HUES6 (cell line): ENCODE measurements at regions not wholly inside any gene's neighbourhood (a gene's known extent, or its start where the extent isn't known, plus 50 kb on each side); places are given as distances from the start of the nearest gene placed in this dataset.
"Not testable (repeated sequence)": the region's sequence is repeated elsewhere in the genome, so short reads cannot be mapped to it uniquely, and the experiment has no call there.

Experiments
- H3K27ac ChIP-seq: 2 replicates; pipeline ENCODE4 v1.7.0; 2013; ENCODE audit warnings: low read depth, mild to moderate bottlenecking, low read length, inconsistent platforms
- H3K27me3 ChIP-seq: 2 replicates; pipeline ENCODE4 v1.6.1; 2013; ENCODE audit warnings: low read length; ENCODE audit not compliant: control insufficient read depth, insufficient read depth
- H3K36me3 ChIP-seq: 2 replicates; pipeline ENCODE4 v1.6.1; 2013; ENCODE audit warnings: low read length; ENCODE audit not compliant: control insufficient read depth, insufficient read depth
- H3K4me1 ChIP-seq: 2 replicates; pipeline ENCODE4 v1.6.1; 2013; ENCODE audit warnings: low read length; ENCODE audit not compliant: control insufficient read depth, insufficient read depth
- H3K4me3 ChIP-seq: 2 replicates; pipeline ENCODE4 v1.5.1; 2013; ENCODE audit warnings: low read depth, low read length
- H3K9ac ChIP-seq: one replicate; pipeline ENCODE4 v1.6.1; 2013; ENCODE audit warnings: mild to moderate bottlenecking, low read length
- H3K9me3 ChIP-seq: 2 replicates; pipeline ENCODE4 v1.6.1; 2013; ENCODE audit warnings: low read depth, low read length; ENCODE audit not compliant: control insufficient read depth, insufficient read depth

DNA sequence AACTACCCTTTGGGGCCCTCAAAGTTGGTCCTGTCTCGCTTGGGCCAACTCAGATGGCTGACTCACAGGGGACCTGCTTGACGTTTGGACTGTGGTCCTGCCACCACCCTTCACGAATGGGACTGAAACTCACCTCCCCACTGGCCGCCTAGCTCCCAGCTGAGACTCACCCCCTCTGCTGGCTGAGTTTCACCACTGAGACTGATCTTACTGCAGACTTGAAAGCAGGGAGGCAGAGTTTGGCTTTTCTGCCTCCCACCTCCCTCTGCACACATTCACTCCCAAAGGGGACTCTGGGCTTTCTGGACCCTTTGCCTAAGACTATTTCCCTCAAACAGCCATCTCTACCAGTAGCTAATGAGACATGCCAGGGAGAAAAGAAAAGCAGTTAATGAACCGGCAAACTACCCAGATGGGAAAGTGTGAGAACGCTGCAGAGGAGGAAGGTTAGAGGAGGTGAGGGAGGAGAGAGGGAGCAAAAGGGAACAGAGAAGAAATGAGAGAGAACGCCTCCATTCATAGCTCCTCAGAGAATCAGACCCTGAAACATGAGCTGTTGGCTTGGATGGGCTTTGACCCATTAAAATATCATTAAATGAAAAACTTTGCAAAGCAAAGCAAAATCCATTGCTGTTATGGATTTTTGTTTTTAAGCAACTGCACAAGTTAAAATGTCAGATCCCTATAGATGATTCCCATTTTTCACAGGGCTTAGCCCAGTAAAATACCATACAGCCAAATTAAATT lies 139.5 kb downstream of the SEPTIN14 start:
- not testable (repeated sequence) for H3K4me1 ChIP-seq, H3K9me3 ChIP-seq, H3K9ac ChIP-seq, H3K27ac ChIP-seq, H3K4me3 ChIP-seq, H3K27me3 ChIP-seq, H3K36me3 ChIP-seq

DNA sequence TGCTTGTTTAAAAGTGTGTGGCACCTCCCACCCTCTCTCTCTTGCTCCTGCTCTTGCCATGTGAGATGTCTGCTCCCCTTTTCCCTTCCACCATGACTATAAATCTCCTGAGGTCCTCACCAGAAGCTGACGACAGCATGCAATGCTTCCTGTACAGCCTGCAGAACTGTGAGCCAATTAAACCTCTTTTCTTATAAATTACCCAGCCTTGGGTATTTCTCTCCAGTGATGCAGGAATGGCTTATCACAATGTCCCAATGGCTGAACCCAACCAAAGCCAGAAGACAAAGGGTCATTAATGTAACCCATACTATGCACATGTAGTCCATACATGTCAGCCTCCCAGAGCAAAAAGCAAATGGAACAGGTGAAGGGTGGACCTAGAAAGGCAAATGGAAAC lies 141.5 kb downstream of the SEPTIN14 start:
- not testable (repeated sequence) for H3K27me3 ChIP-seq, H3K27ac ChIP-seq, H3K9me3 ChIP-seq, H3K4me3 ChIP-seq, H3K9ac ChIP-seq, H3K4me1 ChIP-seq, H3K36me3 ChIP-seq

DNA sequence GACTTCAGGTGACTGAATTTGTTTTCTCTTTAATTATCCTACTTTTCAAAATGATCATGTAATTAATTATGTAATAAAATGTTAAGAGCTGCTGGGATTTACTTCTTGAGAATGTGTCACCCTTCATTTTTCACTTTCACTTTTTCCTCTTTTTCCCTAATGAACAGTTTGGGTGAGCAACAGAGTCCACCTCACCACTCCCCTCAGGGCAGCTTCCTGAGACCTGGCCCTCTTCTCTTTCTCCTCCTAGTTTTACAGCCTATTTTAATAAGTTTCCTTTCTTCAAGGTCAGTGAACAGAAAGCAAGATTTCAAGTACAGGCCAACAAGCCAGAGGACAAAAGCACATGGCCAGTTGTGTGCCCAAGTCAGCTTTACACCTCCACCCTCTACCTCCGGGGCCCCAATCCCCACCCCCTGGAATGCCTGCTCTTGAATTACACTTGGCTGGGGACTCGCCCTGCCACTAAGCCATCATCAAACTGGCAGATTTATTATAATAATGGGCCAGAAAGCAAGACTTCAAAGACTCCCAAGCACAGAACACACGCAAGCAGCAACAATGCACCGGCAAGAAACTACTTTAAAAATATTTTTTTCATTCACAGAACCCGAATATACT lies 143.1 kb upstream of the VOPP1 start:
- H3K27ac ChIP-seq, H3K4me1 ChIP-seq, H3K9me3 ChIP-seq, H3K9ac ChIP-seq, H3K4me3 ChIP-seq, H3K27me3 ChIP-seq, H3K36me3 ChIP-seq: not testable (repeated sequence)

DNA sequence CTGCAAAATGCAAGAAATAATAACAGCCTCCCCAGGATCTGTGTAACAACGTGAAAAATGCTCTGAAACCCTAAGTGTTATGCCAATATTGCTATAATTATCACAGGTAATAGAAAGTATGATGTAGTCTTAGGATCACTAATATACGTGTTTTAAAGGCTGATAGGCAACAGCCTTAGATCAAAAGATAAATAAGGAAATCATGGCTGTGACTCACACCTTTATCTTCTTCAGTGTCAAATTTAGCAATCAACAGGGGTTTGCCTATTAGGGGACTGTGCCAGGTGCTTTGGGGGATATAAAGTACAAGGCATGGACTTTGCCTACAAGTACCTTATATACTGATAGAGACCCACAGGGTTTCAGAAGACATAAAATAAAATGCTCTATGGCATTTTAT lies 142.1 kb upstream of the VOPP1 start:
- not testable (repeated sequence) for H3K9me3 ChIP-seq, H3K27ac ChIP-seq, H3K4me1 ChIP-seq, H3K36me3 ChIP-seq, H3K9ac ChIP-seq, H3K27me3 ChIP-seq, H3K4me3 ChIP-seq

DNA sequence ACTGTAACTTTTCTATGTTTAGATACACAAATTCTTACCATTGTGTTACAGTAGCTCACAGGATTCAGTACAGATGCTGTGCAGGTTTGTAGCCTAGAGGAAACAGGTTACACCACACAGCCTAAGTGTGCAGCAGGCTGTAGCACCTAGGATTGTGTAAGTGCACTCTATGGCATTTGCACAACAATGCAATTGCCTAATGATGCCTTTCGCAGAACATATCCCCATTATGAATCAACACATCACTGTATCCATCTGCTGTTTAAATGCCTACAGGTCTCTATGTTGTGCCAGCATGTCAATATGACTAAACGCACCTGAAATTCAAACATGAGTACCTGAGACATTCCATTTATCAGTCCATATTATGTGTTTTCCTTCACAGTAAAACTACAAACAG lies 138.0 kb upstream of the VOPP1 start:
- H3K4me1 ChIP-seq, H3K36me3 ChIP-seq, H3K27ac ChIP-seq, H3K9me3 ChIP-seq, H3K27me3 ChIP-seq, H3K9ac ChIP-seq, H3K4me3 ChIP-seq: not testable (repeated sequence)

DNA sequence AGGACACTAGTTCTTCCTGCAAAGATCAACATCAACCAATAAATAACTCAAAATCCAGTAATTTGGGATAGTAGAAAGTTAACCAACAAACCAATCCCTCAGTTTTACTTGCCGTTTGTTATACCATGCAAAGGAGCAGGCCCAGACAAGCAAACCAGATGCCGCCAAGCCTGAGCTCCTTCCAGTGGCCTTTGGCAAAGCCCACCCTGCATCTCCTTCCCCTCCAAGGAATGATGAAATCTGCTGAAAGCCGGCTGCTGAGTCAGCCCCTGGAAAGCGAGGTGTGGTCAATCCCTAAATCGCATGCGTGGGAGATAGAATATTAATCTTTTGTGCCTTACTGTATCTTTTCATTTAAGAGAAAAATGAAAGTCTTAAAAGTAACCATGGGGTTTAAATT lies 135.7 kb upstream of the VOPP1 start:
- not testable (repeated sequence) for H3K9me3 ChIP-seq, H3K4me3 ChIP-seq, H3K27ac ChIP-seq, H3K27me3 ChIP-seq, H3K9ac ChIP-seq, H3K4me1 ChIP-seq, H3K36me3 ChIP-seq

DNA sequence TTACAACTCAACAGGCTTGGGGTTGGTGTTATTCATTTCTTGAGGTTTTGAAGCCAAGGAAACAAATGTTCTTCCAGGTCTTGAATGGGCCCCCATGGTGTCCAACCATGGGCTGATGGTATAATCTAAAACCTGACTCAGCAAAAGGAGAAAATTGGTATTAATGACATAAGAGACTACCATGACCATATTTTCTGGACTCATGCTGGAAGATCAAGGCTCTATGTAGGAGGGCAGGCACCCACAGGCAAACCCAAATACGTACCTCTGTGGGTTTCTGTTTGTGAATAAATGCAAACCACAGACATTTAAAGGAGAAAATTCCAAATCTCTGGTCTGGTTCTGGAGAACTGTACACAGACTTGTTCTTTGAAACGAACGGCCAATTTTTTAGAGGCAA lies 135.1 kb upstream of the VOPP1 start:
- not testable (repeated sequence) for H3K36me3 ChIP-seq, H3K9ac ChIP-seq, H3K4me1 ChIP-seq, H3K4me3 ChIP-seq, H3K27me3 ChIP-seq, H3K27ac ChIP-seq, H3K9me3 ChIP-seq

DNA sequence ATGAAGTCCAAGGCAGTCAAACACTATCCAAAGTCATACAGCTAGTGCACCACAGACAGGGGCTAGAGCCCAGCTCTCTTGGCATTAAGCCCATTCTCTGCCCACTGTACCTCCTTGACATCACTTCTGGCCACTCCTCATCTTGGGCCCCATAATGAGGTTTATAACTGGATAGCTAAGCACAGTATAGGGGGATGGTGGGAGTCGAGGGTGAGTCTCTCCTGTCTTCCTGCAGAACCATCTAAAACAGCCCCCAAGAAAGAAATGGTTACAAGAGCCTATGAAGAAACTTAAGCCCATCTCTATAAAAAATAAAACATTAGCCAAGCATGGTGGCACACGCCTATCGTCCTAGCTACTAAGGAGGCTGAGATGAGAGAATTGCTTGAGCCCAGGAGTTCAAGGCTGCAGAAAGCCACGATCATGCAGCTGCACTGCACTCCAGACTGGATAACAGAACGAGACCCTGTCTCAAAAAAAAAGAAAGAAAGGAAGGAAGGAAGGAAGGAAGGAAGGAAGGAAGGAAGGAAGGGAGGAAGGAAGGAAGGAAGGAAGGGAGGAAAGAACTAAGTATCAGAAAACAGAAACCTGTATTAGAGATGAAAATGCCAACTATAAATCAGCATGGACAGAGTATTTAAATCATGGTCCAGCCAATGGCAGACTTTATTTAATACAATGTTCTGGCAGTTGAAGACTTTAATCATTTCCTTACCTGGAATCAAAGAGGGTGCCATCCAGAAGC lies 134.3 kb upstream of the VOPP1 start:
- not testable (repeated sequence) for H3K4me3 ChIP-seq, H3K9ac ChIP-seq, H3K27ac ChIP-seq, H3K4me1 ChIP-seq, H3K9me3 ChIP-seq, H3K27me3 ChIP-seq, H3K36me3 ChIP-seq

DNA sequence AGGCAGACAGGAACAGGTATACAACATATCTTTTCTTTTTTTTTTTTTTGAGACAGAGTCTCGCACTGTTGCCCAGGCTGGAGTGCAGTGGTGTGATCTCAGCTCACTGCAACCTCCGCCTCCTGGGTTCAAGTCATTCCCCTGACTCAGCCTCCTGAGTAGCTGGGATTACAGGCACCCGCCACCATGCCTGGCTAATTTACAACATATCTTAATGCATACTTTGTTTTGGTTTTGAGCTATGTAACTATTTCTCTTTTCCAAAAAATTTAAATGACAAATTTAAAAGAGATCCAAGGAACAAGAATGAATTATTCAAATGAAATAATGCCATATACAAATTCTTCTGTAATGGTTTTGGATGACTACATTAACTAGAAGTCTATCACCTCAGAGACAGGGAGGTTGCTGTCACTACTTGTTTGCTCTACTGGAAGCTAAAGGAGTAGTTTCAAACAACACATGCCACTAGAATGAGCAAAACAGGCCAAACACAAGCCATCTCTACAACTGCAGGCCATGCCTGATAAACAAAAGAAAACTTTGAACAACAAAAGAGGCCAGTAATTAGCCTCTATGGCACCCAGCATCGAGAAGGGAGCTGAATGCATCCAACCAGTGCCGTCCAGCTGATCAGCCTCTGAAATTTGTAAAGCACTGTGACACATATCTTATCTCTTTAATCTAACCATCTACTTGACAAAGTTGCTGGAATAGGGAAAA lies 133.6 kb upstream of the VOPP1 start:
- not testable (repeated sequence) for H3K27me3 ChIP-seq, H3K4me1 ChIP-seq, H3K9me3 ChIP-seq, H3K36me3 ChIP-seq, H3K9ac ChIP-seq, H3K27ac ChIP-seq, H3K4me3 ChIP-seq

DNA sequence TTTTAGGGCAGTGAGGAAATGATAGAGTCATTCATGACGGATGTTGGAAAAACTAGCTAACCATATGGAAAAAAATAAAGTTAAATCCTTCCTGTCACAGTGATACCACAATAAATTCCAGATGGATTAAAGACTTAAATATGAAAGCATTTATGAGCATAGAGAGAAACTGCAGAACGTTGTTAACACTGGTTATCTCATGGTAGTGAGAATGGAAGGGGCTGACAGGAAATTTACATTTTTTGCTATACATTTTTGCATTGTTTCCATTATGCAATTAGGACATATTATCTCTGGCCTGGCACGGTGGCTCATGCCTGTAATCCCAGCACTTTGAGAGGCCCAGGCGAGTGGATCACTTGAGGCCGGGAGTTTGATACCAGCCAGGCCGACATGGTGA lies 130.5 kb upstream of the VOPP1 start:
- not testable (repeated sequence) for H3K36me3 ChIP-seq, H3K4me3 ChIP-seq, H3K27me3 ChIP-seq, H3K9ac ChIP-seq, H3K27ac ChIP-seq, H3K9me3 ChIP-seq, H3K4me1 ChIP-seq

DNA sequence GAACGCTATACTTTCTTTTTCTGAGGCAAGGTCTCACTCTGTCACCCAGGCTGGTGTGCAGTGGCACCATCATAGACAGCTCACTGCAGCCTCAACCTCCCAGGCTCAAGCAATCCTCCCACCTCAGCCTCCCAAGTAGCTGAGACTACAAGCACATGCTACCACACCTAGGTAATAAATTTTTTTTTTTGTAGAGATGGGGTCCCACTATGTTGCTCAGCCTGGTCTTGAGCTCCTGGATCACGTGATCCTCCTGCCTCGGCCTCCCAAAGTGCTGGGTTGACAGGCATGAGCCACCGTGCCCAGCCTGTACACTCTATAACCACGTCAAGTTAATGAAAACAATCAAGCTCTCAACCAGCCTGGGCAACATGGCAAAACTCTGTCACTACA lies 127.1 kb upstream of the VOPP1 start:
- H3K4me3 ChIP-seq, H3K9ac ChIP-seq, H3K27ac ChIP-seq, H3K36me3 ChIP-seq, H3K9me3 ChIP-seq, H3K27me3 ChIP-seq, H3K4me1 ChIP-seq: not testable (repeated sequence)
